Thyroid gland (tissue), 4 donors: ENCODE measurements at regions not wholly inside any gene's neighbourhood (a gene's known extent, or its start where the extent isn't known, plus 50 kb on each side); places are given as distances from the start of the nearest gene placed in this dataset.
"Not testable (repeated sequence)": the region's sequence is repeated elsewhere in the genome, so short reads cannot be mapped to it uniquely, and the experiment has no call there.

ENCODE experiments used
- DNase-seq, 2 donors: peaks; one replicate each; pipeline ENCODE4 v3.0.0-alpha.2; 2019
- H3K27ac ChIP-seq, 3 donors: fragments of 200-600 bp; sonication (generic); 1 replicate in 2 of 3; 2 replicates in 1 of 3; pipeline ENCODE4 v1.5.1; 2016 to 2019; ENCODE audit warnings: mild to moderate bottlenecking in 1 of 3, moderate library complexity in 1 of 3
- H3K27me3 ChIP-seq: fragments of 200-600 bp; sonication (generic); one replicate; pipeline ENCODE4 v1.5.1; 2019
- H3K36me3 ChIP-seq, 2 donors: fragments of 200-600 bp; sonication (generic); one replicate each; pipeline ENCODE4 v1.5.1; 2016 to 2019
- H3K4me1 ChIP-seq, 2 donors: fragments of 200-600 bp; sonication (generic); one replicate each; pipeline ENCODE4 v1.5.1; 2017 to 2019
- H3K4me3 ChIP-seq, 3 donors: fragments of 200-600 bp; sonication (generic); replicated peaks in 1 of 3; 1 replicate in 2 of 3; 2 replicates in 1 of 3; pipeline ENCODE4 v1.5.1; 2016; ENCODE audit warnings: mild to moderate bottlenecking in 1 of 3
- H3K9me3 ChIP-seq: fragments of 200-600 bp; sonication (generic); one replicate; pipeline ENCODE4 v1.5.1; 2017
- CTCF ChIP-seq, 6 experiments: fragments of 200-600 bp in 3 of 6; fragments of 450-650 bp in 3 of 6; sonication (generic) in 3 of 6; IDR thresholded peaks; one replicate each; pipeline ENCODE4 v1.5.1; 2016 to 2019; ENCODE audit warnings: antibody characterized with exemption in 6 of 6, mild to moderate bottlenecking in 2 of 6, inconsistent platforms in 1 of 6, moderate library complexity in 1 of 6
- POLR2A ChIP-seq, 2 donors: fragments of 450-650 bp; IDR thresholded peaks; one replicate each; pipeline ENCODE4 v1.6.1; 2017; ENCODE audit warnings: antibody characterized with exemption in 2 of 2, mild to moderate bottlenecking in 2 of 2, moderate library complexity in 1 of 2
- WGBS, 2 donors: methylation state at CpG; one replicate each; pipeline ENCODE4 v1.1.5; 2017; 5-methylcytosine and 5-hydroxymethylcytosine counted together
- intact Hi-C: fragments of 100-400 bp; cut with DNase I; formaldehyde crosslinking; loops from one replicate; pipeline ENCODE4 v1.15.1; 2023

- 97 to 99% methylated on average over 7 to 22 of the region's 22 CpGs for WGBS, 2 donors
- Histone ChIP-seq H3K27ac (no peak overlapping the region), H3K4me3 (no peak overlapping the region), H3K9me3 (no peaks in the 10 kb centered on the region), H3K4me1 (no peaks in the 10 kb centered on the region), H3K27me3 (no peaks in the 10 kb centered on the region), H3K36me3 (no peaks in the 10 kb centered on the region)
- DNase-seq: no peak
- no peak for TF ChIP-seq CTCF (IDR thresholded peaks at IDR 0.05)
- no peak for TF ChIP-seq POLR2A (IDR thresholded peaks at IDR 0.05)
- intact Hi-C loops: no loop called here
These were observed 87.5 kb downstream of the CHCHD4 start for GRCh38 chr3:14037211-14037610.

DNA sequence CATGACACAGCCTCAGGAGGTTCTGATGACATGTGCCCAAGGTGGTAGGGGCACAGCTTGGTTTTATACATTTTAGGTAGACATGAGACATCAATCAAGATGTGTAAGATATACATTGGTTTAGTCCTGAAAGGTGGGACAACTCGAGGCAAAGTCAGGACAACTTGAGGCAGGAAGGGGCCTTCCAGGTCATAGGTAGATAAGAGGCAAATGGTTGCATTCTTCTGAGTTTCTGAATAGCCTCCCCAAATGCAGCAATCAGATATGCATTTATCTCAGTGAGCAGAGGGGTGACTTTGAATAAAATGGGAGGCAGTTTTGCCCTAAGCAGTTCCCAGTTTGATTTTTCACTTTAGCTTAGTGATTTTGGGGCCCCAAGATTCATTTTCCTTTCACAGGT lies 91.6 kb downstream of the CHCHD4 start:
- intact Hi-C loops: no loop called here
- no peak for TF ChIP-seq POLR2A (IDR thresholded peaks at IDR 0.05)
- DNase-seq: no peak
- no peaks in the 10 kb centered on the region for H3K27me3 ChIP-seq
- WGBS, 2 donors: 43 to 59% methylated on average over 1 of the region's 1 CpG
- H3K36me3 ChIP-seq: no peaks in the 10 kb centered on the region
- no peaks in the 10 kb centered on the region for H3K4me1 ChIP-seq
- H3K27ac ChIP-seq: no peak overlapping the region
- no peaks in the 10 kb centered on the region for H3K9me3 ChIP-seq
- no peak overlapping the region for H3K4me3 ChIP-seq

- Histone ChIP-seq H3K4me3 (no peak overlapping the region), H3K4me1 (no peaks in the 10 kb centered on the region), H3K36me3 (no peaks in the 10 kb centered on the region), H3K27me3 (no peaks in the 10 kb centered on the region), H3K27ac (no peak overlapping the region), H3K9me3 (no peaks in the 10 kb centered on the region)
- intact Hi-C loops: no loop called here
- DNase-seq: no peak
- WGBS, 2 donors: 68 to 82% methylated on average over 3 of the region's 3 CpGs
- TF ChIP-seq POLR2A (IDR thresholded peaks at IDR 0.05): no peak
- no peak for TF ChIP-seq CTCF (IDR thresholded peaks at IDR 0.05)
These were observed 93.4 kb downstream of the CHCHD4 start for GRCh38 chr3:14031271-14031670.

DNA sequence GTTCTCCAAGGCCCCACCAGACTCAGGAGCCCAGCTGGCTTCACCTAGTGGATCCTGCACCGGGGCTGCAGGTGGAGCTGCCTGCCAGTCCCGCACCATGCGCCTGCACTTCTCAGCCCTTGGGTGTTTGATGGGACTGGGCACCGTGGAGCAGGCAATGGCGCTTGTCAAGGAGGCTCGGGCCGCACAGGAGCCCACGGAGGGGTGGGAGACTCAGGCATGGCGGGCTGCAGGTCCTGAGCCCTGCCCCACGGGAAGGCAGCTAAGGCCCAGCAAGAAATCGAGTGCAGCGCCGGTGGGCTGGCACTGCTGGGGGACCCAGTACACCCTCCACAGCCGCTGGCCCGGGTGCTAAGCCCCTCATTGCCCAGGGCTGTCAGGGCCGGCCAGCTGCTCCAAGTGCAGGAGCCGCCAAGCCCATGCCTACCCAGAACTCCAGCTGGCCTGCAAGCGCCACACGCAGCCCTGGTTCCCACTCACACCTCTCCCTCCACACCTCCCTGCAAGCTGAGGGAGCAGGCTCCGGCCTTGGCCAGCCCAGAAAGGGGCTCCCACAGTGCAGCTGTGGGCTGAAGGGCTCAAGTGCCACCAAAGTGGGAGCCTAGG lies 95.2 kb downstream of the CHCHD4 start:
- intact Hi-C loops, DNase-seq: not testable (repeated sequence)
- 94 to 98% methylated on average over 9 to 10 of the region's 20 CpGs for WGBS, 2 donors

GRCh38 chr3:14028122-14028521 lies 96.5 kb downstream of the CHCHD4 start:
- H3K27me3 ChIP-seq, H3K36me3 ChIP-seq, H3K9me3 ChIP-seq, DNase-seq, H3K27ac ChIP-seq, H3K4me1 ChIP-seq, intact Hi-C loops, H3K4me3 ChIP-seq: not testable (repeated sequence)
- WGBS, 2 donors: 88 to 90% methylated on average over 9 of the region's 9 CpGs

More for the DNA sequence above, 95.2 kb downstream of the CHCHD4 start:
- not testable (repeated sequence) for H3K4me3 ChIP-seq, H3K27ac ChIP-seq, H3K9me3 ChIP-seq, H3K36me3 ChIP-seq, H3K27me3 ChIP-seq, H3K4me1 ChIP-seq

- Histone ChIP-seq H3K4me1 (no peaks in the 10 kb centered on the region), H3K27ac (no peak overlapping the region), H3K27me3 (no peaks in the 10 kb centered on the region), H3K4me3 (no peak overlapping the region), H3K9me3 (no peaks in the 10 kb centered on the region), H3K36me3 (no peaks in the 10 kb centered on the region)
- 78 to 88% methylated on average over 4 of the region's 4 CpGs for WGBS, 2 donors
- no peak for DNase-seq
- no peak for TF ChIP-seq POLR2A (IDR thresholded peaks at IDR 0.05)
- no peak for TF ChIP-seq CTCF (IDR thresholded peaks at IDR 0.05)
- intact Hi-C loops: no loop called here
These were observed 105.2 kb downstream of the CHCHD4 start for GRCh38 chr3:14019459-14019858.
